ENCODE measurements at regions not wholly inside any gene's neighbourhood (a gene's known extent, or its start where the extent isn't known, plus 50 kb on each side); places are given as distances from the start of the nearest gene placed in this dataset.

DNA sequence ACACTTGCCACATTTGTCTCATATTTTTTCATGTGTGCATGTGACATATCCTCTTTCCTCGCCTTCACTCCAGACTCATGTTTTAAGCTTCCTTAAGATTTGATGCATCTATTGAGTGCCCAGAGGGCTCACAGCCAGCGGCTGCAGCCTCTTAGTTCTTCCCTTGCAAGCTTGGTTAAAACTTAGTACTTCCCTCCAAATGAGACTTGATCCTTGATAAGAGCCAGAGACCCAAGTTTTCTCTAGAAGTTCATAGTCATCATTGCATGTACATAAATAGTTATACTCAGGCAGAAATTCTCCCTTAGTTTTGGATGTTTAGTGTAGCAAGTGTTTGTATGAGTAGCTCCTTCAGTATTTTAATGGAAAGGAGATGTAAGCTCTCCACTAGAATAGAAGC lies 337.6 kb upstream of the B3GALT2 start:
- no peak for TF ChIP-seq EZH2 (IDR thresholded peaks at IDR 0.05; ENCODE audit: borderline replicate concordance, low read depth, low read length, severe bottlenecking)
- TF ChIP-seq, protein P1, sequence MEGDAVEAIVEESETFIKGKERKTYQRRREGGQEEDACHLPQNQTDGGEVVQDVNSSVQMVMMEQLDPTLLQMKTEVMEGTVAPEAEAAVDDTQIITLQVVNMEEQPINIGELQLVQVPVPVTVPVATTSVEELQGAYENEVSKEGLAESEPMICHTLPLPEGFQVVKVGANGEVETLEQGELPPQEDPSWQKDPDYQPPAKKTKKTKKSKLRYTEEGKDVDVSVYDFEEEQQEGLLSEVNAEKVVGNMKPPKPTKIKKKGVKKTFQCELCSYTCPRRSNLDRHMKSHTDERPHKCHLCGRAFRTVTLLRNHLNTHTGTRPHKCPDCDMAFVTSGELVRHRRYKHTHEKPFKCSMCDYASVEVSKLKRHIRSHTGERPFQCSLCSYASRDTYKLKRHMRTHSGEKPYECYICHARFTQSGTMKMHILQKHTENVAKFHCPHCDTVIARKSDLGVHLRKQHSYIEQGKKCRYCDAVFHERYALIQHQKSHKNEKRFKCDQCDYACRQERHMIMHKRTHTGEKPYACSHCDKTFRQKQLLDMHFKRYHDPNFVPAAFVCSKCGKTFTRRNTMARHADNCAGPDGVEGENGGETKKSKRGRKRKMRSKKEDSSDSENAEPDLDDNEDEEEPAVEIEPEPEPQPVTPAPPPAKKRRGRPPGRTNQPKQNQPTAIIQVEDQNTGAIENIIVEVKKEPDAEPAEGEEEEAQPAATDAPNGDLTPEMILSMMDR (IDR thresholded peaks at IDR 0.05; ENCODE audit: borderline replicate concordance, extremely low read depth, low read length, poor library complexity, severe bottlenecking): no peak
